OCI-LY1 (cell line): ENCODE measurements at regions not wholly inside any gene's neighbourhood (a gene's known extent, or its start where the extent isn't known, plus 50 kb on each side); places are given as distances from the start of the nearest gene placed in this dataset.
A peak's percentile ranks its signal among the peaks of the same experiment; 100 is the strongest.

Experiments
- H2AFZ ChIP-seq: fragments of 200-600 bp; sonication (generic), shearing (Covaris generic); 2 replicates; pipeline ENCODE4 v1.6.0; 2014; ENCODE audit warnings: antibody characterized with exemption, mild to moderate bottlenecking, low read length
- H3F3A ChIP-seq: fragments of 200-600 bp; sonication (generic), shearing (Covaris generic); 2 replicates; pipeline ENCODE4 v1.6.0; 2014; ENCODE audit warnings: mild to moderate bottlenecking, antibody characterized with exemption, low read length, moderate library complexity; ENCODE audit not compliant: insufficient read depth
- H3K27ac ChIP-seq: fragments of 200-600 bp; sonication (generic); 2 replicates; pipeline ENCODE4 v1.5.1; 2014; ENCODE audit warnings: low read length, mixed run types, mild to moderate bottlenecking, low read depth; ENCODE audit not compliant: poor library complexity, severe bottlenecking
- H3K27me3 ChIP-seq: fragments of 200-600 bp; sonication (generic); 2 replicates; pipeline ENCODE4 v1.6.0; 2014; ENCODE audit warnings: antibody characterized with exemption, mild to moderate bottlenecking, low read length, moderate library complexity; ENCODE audit not compliant: insufficient read depth
- H3K36me3 ChIP-seq: fragments of 200-600 bp; sonication (generic); 2 replicates; pipeline ENCODE4 v1.6.1; 2014; ENCODE audit warnings: mild to moderate bottlenecking, antibody characterized with exemption, low read length, moderate library complexity, mixed read lengths; ENCODE audit not compliant: insufficient read depth
- H3K4me1 ChIP-seq: fragments of 200-600 bp; sonication (generic); 2 replicates; pipeline ENCODE4 v1.5.1; 2014; ENCODE audit warnings: mild to moderate bottlenecking, low read length, moderate library complexity; ENCODE audit not compliant: insufficient read depth, severe bottlenecking
- H3K4me2 ChIP-seq: fragments of 200-600 bp; sonication (generic), shearing (Covaris generic); 2 replicates; pipeline ENCODE4 v1.6.1; 2014; ENCODE audit warnings: low read length
- H3K4me3 ChIP-seq: fragments of 200-600 bp; sonication (generic); 2 replicates; pipeline ENCODE4 v1.5.1; 2014; ENCODE audit warnings: low read length, low read depth, mild to moderate bottlenecking, mixed read lengths; ENCODE audit not compliant: poor library complexity, severe bottlenecking
- H3K79me2 ChIP-seq: fragments of 200-600 bp; shearing (Covaris generic); 2 replicates; pipeline ENCODE4 v1.6.1; 2016; ENCODE audit warnings: mixed run types, low read length, mixed read lengths; ENCODE audit not compliant: insufficient read depth
- H3K9ac ChIP-seq: fragments of 200-600 bp; sonication (generic), shearing (Covaris generic); 2 replicates; pipeline ENCODE4 v1.6.1; 2014; ENCODE audit warnings: mild to moderate bottlenecking, low read length, mixed read lengths
- H3K9me2 ChIP-seq: fragments of 200-600 bp; sonication (generic), shearing (Covaris generic); 2 replicates; pipeline ENCODE4 v1.6.1; 2014; ENCODE audit warnings: low read depth, mild to moderate bottlenecking, low read length, mixed read lengths
- H3K9me3 ChIP-seq: fragments of 200-600 bp; shearing (Covaris generic); 2 replicates; pipeline ENCODE4 v1.6.1; 2014; ENCODE audit warnings: low read length, mixed read lengths
- H4K20me1 ChIP-seq: fragments of 200-600 bp; sonication (generic), shearing (Covaris generic); 2 replicates; pipeline ENCODE4 v1.6.0; 2016; ENCODE audit warnings: mild to moderate bottlenecking, low read length; ENCODE audit not compliant: insufficient read depth
- EZH2 ChIP-seq: fragments of 200-600 bp; sonication (generic), shearing (Covaris generic); IDR thresholded peaks from 2 replicates; pipeline ENCODE4 v1.8.0; 2017; ENCODE audit warnings: borderline replicate concordance, mixed run types, mild to moderate bottlenecking, antibody characterized with exemption, low read length, moderate library complexity, mixed read lengths
- TF ChIP-seq, protein P1 (sequence below): fragments of 200-600 bp; sonication (generic), shearing (Covaris generic); IDR thresholded peaks from 2 replicates; pipeline ENCODE4 v1.5.1; 2017; ENCODE audit warnings: mild to moderate bottlenecking, antibody characterized with exemption, low read length, moderate library complexity, mixed read lengths

DNA sequence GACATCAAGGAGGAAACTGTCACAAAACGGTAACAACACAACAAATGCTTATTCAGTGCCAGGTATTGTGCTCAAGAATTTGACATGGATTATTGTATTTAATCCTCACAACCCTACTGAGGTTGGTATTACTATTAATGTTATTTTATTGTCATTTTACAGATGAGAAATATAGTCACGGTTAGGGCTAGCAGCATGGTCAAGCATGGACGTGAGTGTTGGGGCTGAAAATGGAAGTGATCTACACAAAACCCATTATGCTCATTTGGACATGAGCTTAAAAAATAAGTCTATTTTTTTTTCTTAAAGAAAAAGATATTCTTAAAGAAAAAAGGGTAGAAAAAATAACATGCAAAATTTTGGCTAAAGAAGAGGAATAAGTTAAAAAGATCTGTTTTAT lies 141.3 kb upstream of the SOX2 start:
- Histone ChIP-seq H3K9me3 (no peaks in the 10 kb centered on the region), H3F3A (no peaks in the 10 kb centered on the region), H3K4me1 (peaks cover 91% of the 10 kb centered on the region), H3K36me3 (no peaks in the 10 kb centered on the region), H3K4me3 (no peak overlapping the region), H3K27me3 (no peaks in the 10 kb centered on the region), H3K4me2 (peak overlapping the region; percentile 3; the same call in 1 of the 2 replicates), H4K20me1 (no peaks in the 10 kb centered on the region), H2AFZ (0 out of 2 replicates have a peak overlapping the region, but pooled peaks have one; percentile 13), H3K79me2 (no peaks in the 10 kb centered on the region), H3K9ac (no peak overlapping the region), H3K27ac (peak overlapping the region; percentile 66), H3K9me2 (no peaks in the 10 kb centered on the region)
- TF ChIP-seq EZH2 = no peak
- TF ChIP-seq, protein P1, sequence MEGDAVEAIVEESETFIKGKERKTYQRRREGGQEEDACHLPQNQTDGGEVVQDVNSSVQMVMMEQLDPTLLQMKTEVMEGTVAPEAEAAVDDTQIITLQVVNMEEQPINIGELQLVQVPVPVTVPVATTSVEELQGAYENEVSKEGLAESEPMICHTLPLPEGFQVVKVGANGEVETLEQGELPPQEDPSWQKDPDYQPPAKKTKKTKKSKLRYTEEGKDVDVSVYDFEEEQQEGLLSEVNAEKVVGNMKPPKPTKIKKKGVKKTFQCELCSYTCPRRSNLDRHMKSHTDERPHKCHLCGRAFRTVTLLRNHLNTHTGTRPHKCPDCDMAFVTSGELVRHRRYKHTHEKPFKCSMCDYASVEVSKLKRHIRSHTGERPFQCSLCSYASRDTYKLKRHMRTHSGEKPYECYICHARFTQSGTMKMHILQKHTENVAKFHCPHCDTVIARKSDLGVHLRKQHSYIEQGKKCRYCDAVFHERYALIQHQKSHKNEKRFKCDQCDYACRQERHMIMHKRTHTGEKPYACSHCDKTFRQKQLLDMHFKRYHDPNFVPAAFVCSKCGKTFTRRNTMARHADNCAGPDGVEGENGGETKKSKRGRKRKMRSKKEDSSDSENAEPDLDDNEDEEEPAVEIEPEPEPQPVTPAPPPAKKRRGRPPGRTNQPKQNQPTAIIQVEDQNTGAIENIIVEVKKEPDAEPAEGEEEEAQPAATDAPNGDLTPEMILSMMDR = no peak

DNA sequence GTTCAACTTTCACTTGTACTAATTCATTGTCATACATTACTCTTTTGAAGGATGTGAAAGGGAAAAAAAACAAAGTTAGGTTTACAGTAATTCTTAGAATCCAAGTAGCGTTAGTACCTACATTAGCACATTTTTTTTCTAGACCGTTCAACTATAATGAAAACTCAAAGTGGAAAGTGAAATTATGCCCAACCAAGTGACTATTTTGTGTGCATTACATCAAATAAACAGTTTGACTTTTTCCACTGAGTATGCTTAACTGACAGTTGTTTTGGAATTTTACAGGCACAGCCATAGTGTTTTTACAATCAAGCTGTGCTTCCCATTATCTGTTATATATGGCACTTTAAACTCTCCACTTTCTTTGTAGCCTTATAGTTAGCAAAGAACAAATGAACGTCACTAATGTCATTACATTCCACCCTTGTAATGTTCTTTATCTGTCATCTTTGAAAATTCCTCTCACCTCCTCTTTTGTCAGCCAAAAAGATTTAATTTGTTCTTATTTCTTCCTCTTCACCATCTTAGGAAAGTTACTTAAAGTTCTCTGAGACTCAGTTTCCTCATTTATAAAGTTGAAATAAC lies 142.3 kb upstream of the SOX2 start:
- TF ChIP-seq, protein P1 = no peak
- TF ChIP-seq EZH2 = no peak
- Histone ChIP-seq H2AFZ (no peak overlapping the region), H3K9ac (peak overlapping the region; percentile 31; the same call in 1 of the 2 replicates)

DNA sequence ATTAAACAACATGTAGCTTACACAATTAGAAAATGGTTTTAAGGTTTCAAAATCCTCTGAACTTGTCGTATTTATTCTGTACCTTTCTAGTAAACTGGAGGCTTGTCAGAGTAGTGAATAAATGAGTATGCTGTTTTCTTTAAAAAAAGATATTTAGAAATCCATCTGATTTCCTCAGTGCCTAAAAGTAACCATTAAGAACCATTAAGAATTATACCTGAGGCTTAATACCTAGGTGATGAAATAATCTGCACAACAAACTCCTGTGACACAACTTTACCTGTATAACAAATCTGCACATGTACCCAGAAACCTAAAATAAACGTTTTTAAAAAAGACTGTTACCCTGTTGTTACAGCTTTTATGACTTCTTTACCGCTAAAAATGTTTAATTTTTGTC lies 143.0 kb upstream of the SOX2 start:
- H3K9ac ChIP-seq = peak overlapping the region; percentile 31
- H3K79me2 ChIP-seq = no peaks in the 10 kb centered on the region
- no peak overlapping the region for H3K4me3 ChIP-seq
- H3K36me3 ChIP-seq = no peaks in the 10 kb centered on the region
- peak overlapping the region; percentile 35 for H3K4me2 ChIP-seq
- H3K27me3 ChIP-seq = no peaks in the 10 kb centered on the region
- H3K4me1 ChIP-seq = peaks cover 97% of the 10 kb centered on the region
- no peak overlapping the region for H2AFZ ChIP-seq
- no peaks in the 10 kb centered on the region for H3K9me2 ChIP-seq
- TF ChIP-seq, protein P1 = no peak
- no peak for TF ChIP-seq EZH2
- no peaks in the 10 kb centered on the region for H4K20me1 ChIP-seq
- no peaks in the 10 kb centered on the region for H3K9me3 ChIP-seq
- no peaks in the 10 kb centered on the region for H3F3A ChIP-seq
- peak overlapping the region; percentile 66 for H3K27ac ChIP-seq

More for the DNA sequence above, 142.3 kb upstream of the SOX2 start:
- H3K4me2 ChIP-seq = peak overlapping the region; percentile 35
- H3F3A ChIP-seq = no peaks in the 10 kb centered on the region
- H3K9me2 ChIP-seq = no peaks in the 10 kb centered on the region
- no peaks in the 10 kb centered on the region for H3K36me3 ChIP-seq
- peaks cover 97% of the 10 kb centered on the region for H3K4me1 ChIP-seq
- H3K27ac ChIP-seq = peak overlapping the region; percentile 66
- no peaks in the 10 kb centered on the region for H3K27me3 ChIP-seq
- no peaks in the 10 kb centered on the region for H3K9me3 ChIP-seq
- no peaks in the 10 kb centered on the region for H3K79me2 ChIP-seq
- no peaks in the 10 kb centered on the region for H4K20me1 ChIP-seq
- peak overlapping the region; percentile 0 for H3K4me3 ChIP-seq
